Stimulated activated CD4-positive, alpha-beta T cell treated with anti-CD3 and anti-CD28 coated beads, Interleukin-4, amount 100 ng/mL, for 1 hour (primary cell): ENCODE measurements at regions not wholly inside any gene's neighbourhood (a gene's known extent, or its start where the extent isn't known, plus 50 kb on each side); places are given as distances from the start of the nearest gene placed in this dataset.
"Not testable (repeated sequence)": the region's sequence is repeated elsewhere in the genome, so short reads cannot be mapped to it uniquely, and the experiment has no call there.

Experiments
- DNase-seq: peaks from one replicate; pipeline ENCODE4 v3.0.0-alpha.2; 2020

GRCh38 chr5:1731091-1731639 is 68.5 kb downstream of the MRPL36 start:
- DNase-seq: no peak

DNA sequence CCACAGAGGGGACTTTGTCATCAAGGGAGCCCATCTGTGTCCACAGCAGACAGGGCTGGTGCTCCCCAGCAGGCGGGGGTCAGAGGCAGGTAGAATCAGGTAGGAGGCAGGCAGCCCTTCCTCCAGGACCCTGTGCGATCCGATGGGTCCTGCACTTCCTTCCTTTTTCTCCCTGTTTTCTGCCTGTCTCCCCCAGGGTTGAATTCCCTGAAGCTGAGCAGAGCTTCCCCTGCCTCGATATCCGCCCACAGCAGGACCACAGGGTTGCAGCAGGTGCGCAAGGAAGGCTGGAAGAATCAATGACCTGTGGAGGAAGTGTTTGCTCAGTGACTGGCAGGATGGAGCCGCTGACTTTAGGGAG is 69.2 kb downstream of the MRPL36 start:
- no peak for DNase-seq

- no peak for DNase-seq
Measured at GRCh38 chr5:1729641-1730486, 69.8 kb downstream of the MRPL36 start.

- no peak for DNase-seq
Measured at GRCh38 chr5:1728846-1729245, 70.8 kb downstream of the MRPL36 start.

DNA sequence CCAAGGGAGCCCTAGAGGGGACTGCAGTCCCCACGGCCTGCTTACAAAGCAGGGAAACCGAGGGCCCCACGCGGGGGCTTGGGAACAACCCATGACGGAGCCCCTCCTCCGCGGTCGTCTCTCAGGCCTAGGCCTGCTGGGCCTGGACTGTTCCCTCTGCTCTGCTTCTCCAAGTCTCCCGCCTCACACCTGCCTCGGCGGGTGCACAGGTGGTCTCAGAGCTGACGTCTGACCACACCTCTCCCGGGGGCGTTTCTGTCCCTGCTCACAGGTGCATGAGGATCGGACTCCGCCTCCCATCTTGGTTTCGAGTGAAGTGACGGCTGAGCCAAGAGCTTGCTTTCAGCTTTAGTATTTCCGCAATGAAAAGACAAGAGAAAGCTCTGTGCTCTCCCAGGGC is 72.1 kb downstream of the MRPL36 start:
- no peak for DNase-seq

DNA sequence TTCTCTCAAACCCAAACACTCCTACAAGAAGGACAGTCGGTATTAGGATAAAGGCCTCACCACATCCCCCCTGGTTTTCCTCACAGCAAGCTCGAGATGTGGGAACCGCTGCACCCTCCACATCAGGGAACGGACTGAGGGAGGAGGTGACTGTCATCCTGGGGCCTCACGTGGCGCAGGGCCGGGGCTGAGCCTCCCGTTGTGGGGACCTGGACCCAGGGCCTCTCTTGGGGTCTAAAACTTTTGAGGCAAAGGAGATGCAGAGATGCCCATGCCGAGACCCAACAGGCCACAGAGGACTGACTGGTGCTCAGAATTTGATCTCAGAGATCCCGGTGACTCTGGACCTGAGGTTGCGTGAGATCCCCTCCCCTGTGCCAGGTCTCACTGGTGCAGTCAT is 72.7 kb downstream of the MRPL36 start:
- no peak for DNase-seq

DNA sequence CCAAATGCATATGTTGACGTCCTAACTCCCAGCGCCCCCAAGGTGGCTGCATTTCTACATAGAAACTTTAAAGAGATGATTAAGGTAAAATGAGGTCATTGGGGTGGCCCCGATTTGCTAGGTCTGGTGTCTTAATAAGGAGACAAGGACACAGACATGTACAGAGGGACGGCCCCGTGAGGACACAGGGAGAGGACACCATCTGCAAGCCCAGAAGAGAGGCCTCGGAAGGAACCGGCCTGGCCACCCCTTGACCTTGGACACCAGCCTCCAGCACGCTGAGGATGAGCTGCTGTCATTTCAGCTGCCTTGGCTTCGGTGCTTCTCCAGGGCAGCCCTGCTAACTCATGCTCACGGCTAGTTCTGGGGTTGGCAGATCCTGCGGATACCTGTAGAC is 73.2 kb downstream of the MRPL36 start:
- no peak for DNase-seq

DNA sequence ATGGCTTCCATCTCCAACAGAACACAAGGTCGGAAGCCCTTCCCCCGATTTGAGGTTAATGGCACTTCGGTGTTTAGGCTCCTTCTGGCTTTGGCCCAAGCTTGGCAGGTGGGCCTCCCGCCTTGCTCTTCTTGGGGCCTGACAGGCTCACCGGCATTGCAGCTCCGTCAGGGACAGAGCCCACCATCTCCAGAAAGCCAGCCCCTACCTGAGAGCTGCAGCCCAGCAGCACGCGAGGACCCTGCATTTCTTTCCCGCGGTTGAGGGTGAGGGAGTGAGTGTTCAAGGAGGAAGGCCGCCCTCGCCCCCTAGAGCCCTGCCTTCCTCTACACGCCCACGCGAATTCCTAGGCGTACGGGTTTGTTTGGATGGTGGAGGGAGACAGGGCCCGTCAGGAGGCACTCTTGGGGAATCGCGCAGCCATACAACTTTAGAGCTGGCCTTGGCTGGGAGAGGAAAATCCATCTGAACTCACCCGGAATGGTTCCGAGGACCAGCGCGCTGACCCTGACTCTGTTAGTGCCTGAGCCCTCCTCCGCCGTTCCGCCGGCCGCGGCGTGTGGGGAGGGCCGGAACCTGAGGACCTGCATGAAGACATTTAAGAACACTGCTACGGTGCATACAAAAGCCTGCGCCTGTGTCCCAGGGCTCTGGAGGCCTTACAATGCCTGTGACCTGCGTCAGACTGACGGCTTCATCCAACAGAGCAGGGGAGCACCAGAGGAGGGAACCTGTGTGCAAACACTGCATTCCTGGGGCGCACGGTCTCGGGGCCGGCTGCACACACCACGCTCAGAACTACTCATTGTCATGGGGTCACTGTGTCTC is 73.8 kb downstream of the MRPL36 start:
- DNase-seq: no peak

GRCh38 chr5:1724822-1725602 is 74.6 kb downstream of the MRPL36 start:
- DNase-seq: no peak

DNA sequence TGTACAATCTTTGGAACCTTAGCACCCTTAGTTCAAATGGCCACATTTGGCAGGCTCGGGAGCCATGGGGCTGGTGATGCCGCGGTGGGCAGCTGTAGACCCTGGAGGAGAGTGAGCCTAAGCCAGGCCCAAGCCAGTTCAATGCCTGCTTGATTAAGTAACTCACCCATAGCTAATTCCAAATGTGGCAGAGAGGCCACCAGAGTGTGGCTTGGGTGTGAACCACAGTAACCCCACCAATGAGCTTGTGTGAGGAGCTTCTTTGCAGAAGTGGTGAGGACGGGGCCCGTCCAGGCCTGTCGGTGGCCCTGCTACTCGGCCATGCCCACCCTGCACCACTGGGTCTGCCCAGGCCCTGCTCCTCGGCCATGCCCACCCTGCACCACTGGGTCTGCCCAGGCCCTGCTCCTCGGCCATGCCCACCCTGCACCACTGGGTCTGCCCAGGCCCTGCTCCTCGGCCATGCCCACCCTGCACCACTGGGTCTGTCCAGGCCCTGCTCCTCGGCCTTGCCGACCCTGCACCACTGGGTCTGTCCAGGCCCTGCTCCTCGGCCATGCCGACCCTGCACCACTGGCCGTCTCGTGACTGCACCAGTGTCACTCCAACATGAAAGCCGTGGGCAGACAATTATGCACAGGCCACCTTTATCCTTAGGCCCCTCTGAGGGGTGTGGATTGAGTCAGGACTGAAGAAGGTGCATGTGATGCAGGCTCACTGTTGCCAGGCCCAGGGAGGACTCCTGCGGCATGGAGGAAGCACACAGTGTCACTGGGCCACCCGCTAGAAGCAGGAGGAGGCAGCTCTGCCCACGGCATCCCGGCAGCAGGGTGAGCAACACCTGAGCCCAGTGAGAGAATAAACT is 75.4 kb downstream of the MRPL36 start:
- DNase-seq: no peak

DNA sequence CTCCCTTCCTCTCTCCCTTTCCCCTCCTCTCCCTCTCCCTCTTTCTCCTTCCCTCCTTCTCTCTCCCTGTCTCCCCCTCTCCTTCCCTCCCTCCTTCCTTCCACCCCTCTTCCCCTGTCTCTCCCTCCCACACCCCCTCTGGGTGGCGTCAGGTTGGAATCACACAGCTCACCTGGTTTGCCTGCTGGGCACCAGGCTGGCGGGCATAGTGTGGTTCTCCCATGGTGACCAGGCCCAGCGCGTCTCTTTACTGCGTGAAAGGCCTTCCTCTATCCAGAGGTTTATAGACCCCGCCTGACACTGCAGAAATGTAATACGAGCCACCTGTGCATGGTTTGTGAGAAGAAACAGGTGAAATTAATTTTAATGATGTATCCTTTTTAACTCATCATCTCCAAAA is 76.2 kb downstream of the MRPL36 start:
- DNase-seq: no peak

DNA sequence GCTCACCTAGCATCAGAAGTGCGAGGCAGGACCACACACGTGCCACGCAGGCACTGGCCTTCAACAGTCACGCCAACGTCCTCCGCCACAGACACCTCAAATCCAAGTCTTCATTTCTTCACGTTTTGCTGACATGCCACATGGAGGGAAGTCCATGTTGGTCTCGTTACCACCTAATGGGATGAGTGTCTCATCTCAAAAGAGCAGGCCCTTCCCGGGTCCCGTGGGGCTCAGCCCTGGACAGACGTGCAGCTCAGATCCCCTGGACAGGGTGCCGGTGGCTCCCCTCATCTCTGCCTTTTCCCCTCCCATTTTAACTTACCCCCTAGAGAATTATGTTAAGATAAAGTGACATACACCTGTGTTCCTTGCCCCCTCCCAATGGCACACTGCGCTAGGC is 76.8 kb downstream of the MRPL36 start:
- DNase-seq: no peak

DNA sequence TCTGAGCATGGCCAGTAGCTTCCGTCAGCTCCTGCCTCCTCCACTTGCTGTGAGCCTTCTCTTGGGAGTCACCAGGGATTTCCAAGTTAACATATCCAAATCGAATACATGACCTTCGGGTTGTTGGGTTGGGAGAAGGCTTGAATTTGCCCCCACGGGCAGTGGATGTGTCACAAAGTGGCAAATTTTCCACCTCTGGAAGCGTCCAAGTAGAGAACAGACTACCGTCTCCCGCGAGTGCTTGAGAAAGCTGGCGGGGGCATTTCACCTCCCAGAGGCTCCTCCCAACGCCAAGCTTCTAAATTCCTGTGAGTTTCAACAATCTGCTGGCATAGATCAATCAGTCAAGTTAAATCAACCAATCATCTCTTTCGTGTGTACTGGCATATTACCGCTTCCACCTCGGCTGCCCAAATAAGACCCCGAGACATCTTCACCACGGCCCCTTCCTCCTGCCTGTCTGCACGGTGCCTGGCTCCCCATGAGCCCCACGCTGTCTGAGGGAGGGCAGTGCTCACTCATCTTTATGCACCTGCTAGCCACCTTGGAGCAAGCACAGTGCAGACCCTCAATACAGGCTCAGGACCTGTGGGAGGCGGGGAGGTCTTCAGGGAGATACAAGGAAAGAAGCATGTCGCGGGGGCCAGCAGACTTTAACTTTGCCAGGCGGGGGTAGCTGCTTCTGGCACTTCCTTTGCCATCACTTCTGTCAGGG is 79.1 kb downstream of the MRPL36 start:
- DNase-seq: no peak

- DNase-seq: no peak
Measured at GRCh38 chr5:1719860-1720259, 79.8 kb downstream of the MRPL36 start.

- no peak for DNase-seq
Measured at GRCh38 chr5:1718669-1719068, 81.0 kb downstream of the MRPL36 start.

- DNase-seq: not testable (repeated sequence)
Measured at GRCh38 chr5:1710091-1710490, 89.5 kb downstream of the MRPL36 start.

DNA sequence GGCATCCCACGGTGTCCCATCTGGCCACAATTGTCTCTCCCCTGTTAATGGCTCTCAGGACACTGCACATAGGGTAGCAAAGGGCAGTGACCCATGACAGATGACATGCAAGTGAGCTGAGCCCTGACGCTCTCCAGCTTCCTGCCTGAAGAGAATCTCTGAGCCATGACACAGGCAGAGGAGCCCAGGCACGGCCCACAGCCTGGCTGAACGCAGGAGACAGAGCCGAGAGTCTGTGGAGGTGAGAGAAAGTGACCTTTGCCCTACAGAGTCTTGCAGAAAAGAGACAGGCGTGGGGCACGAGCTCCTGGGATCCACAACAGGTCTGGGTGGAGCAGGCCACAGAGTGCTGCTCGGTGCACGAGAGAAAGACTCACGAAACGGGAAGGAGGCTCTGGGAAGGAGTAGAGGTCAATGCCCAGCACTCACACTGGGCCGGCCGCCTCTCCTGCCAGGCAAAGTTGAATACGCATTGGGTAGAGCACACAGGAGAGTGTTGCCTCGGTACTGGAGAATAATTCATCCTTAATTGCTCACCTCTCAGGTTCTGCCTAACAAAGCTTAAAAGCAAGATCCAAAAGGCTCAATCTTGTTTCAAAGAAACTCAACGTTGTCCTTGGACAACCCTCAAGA is 90.3 kb downstream of the MRPL36 start:
- DNase-seq: no peak

DNA sequence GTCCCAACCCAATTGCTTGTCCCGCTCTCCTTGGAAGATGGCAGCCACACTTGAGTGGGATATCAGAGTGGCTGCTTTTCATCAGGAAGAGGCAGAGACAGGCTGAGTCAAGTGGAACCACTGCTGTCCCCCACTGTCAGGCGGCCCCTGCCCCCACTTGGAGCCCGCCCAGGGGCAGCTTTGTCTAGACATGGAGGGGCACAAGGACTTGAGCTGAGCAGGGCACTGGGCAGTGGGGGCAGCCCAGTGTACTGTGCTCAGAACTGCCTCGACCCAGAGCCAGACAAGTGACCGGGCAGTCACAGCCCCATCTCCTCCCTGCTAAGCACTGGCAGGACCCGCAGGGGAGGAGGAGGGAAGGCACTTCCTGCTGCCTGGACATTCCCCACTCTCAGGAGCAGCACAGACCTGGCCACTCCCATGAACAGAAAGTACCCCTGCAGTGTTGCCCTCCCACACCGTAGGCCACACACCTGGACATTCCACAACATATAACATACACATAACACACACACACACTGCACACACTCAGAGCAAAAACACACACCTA is 91.0 kb downstream of the MRPL36 start:
- no peak for DNase-seq

DNA sequence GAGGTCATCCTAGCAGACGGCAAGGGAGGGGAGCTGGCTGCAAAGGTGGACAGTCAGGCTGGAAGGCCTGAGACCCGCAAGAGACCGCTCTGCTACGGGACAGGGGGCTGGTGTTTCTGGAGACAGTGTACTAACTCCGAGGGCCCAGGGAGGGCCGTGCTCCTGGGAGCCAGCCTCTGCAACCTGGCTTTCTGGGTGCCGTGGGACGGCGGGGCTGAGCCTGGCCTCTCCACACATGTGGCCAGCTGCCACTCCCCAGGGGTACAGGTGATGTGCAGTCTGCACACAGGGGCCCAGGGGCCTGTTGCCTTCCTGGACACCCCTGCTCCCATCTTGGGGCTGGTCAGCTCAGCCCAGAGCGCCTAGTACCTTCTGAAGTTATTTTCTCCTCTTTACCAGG is 92.2 kb downstream of the MRPL36 start:
- DNase-seq: no peak

GRCh38 chr5:1706428-1706827 is 93.2 kb downstream of the MRPL36 start:
- no peak for DNase-seq

DNA sequence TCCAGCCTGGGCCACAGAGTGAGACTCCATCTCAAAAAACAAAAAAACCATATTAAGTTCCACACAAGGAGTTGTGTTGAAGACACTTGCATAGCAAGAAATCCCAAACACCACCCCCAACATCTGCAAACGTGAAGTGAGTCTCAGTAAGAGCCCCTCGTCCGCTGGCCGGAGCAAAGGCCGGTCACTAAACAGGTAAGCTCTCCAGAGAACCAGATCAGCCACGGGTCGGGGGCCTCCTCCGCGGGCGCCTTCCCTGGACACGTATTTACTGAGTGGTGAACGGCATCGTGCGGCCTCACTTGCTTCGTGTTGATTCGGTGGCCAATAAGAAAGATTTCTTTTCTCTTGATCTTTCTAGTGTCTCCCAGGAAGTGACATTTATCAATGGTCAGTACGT is 93.6 kb downstream of the MRPL36 start:
- DNase-seq: no peak
